ENCODE measurements at regions not wholly inside any gene's neighbourhood (a gene's known extent, or its start where the extent isn't known, plus 50 kb on each side); places are given as distances from the start of the nearest gene placed in this dataset.
"Not testable (repeated sequence)": the region's sequence is repeated elsewhere in the genome, so short reads cannot be mapped to it uniquely, and the experiment has no call there.

- no peak for FAIRE-seq
- no peak for DNase-seq
- 67 to 77% methylated on average over 1 of the region's 1 CpG for WGBS, 2 donors
Observed at GRCh38 chr17:69696650-69697049, 282.2 kb downstream of the MAP2K6 start.

GRCh38 chr17:69698352-69698751 lies 283.9 kb downstream of the MAP2K6 start:
- FAIRE-seq; H3K27me3 ChIP-seq; ATAC-seq; H3K36me3 ChIP-seq; DNase-seq; H3K27ac ChIP-seq; H3K4me3 ChIP-seq; H3K9me3 ChIP-seq; intact Hi-C loops (cut with DNase I); H3K4me1 ChIP-seq: not testable (repeated sequence)

More at GRCh38 chr17:69696650-69697049, 282.2 kb downstream of the MAP2K6 start:
- no peak for ATAC-seq
- Histone ChIP-seq H3K27ac (no peak overlapping the region), H3K27me3 (no peaks in the 10 kb centered on the region), H3K36me3 (no peaks in the 10 kb centered on the region), H3K4me3 (no peak overlapping the region), H3K9me3 (no peaks in the 10 kb centered on the region), H3K4me1 (no peaks in the 10 kb centered on the region)
- no peak for TF ChIP-seq CTCF (IDR thresholded peaks at IDR 0.05)
- intact Hi-C loops (cut with DNase I), result no loop called here

GRCh38 chr17:69702078-69702477 lies 287.6 kb downstream of the MAP2K6 start:
- Histone ChIP-seq H3K27ac (no peak overlapping the region), H3K4me3 (no peak overlapping the region), H3K36me3 (no peaks in the 10 kb centered on the region), H3K9me3 (no peaks in the 10 kb centered on the region), H3K4me1 (no peaks in the 10 kb centered on the region), H3K27me3 (no peaks in the 10 kb centered on the region)
- WGBS, 2 donors, result 57 to 83% methylated on average over 1 of the region's 1 CpG
- intact Hi-C loops (cut with DNase I), result no loop called here
- no peak for ATAC-seq
- no peak for TF ChIP-seq CTCF (IDR thresholded peaks at IDR 0.05)
- no peak for DNase-seq
- FAIRE-seq, result no peak

- Histone ChIP-seq H3K36me3 (no peaks in the 10 kb centered on the region), H3K27ac (no peak overlapping the region), H3K4me1 (no peaks in the 10 kb centered on the region), H3K9me3 (no peaks in the 10 kb centered on the region), H3K27me3 (no peaks in the 10 kb centered on the region), H3K4me3 (no peak overlapping the region)
- FAIRE-seq (no peak), DNase-seq (no peak), ATAC-seq (no peak)
- intact Hi-C loops (cut with DNase I), result no loop called here
- WGBS, 2 donors, result 63 to 86% methylated on average over 1 of the region's 1 CpG
- TF ChIP-seq CTCF (IDR thresholded peaks at IDR 0.05), result no peak
Observed at GRCh38 chr17:69703751-69704150, 289.3 kb downstream of the MAP2K6 start.

GRCh38 chr17:69704935-69705334 lies 290.4 kb downstream of the MAP2K6 start:
- Histone ChIP-seq H3K4me1 (no peaks in the 10 kb centered on the region), H3K27ac (no peak overlapping the region), H3K27me3 (no peaks in the 10 kb centered on the region), H3K36me3 (no peaks in the 10 kb centered on the region), H3K4me3 (no peak overlapping the region), H3K9me3 (no peaks in the 10 kb centered on the region)
- no peak for ATAC-seq
- TF ChIP-seq CTCF (IDR thresholded peaks at IDR 0.05), result no peak
- intact Hi-C loops (cut with DNase I), result no loop called here
- no peak for FAIRE-seq
- DNase-seq, result no peak
- 82 to 86% methylated on average over 1 of the region's 1 CpG for WGBS, 2 donors

GRCh38 chr17:69706127-69706526 lies 291.6 kb downstream of the MAP2K6 start:
- WGBS, 2 donors, result 87 to 92% methylated on average over 2 of the region's 2 CpGs
- no peaks in the 10 kb centered on the region for H3K9me3 ChIP-seq
- H3K27me3 ChIP-seq, result no peaks in the 10 kb centered on the region
- DNase-seq (no peak), ATAC-seq (no peak), FAIRE-seq (no peak)
- H3K27ac ChIP-seq, result no peak overlapping the region
- intact Hi-C loops (cut with DNase I), result no loop called here
- no peak overlapping the region for H3K4me3 ChIP-seq
- TF ChIP-seq CTCF (IDR thresholded peaks at IDR 0.05), result no peak
- H3K4me1 ChIP-seq, result no peaks in the 10 kb centered on the region
- no peaks in the 10 kb centered on the region for H3K36me3 ChIP-seq
